ENCODE measurements at regions not wholly inside any gene's neighbourhood (a gene's known extent, or its start where the extent isn't known, plus 50 kb on each side); places are given as distances from the start of the nearest gene placed in this dataset.

GRCh38 chr2:78521938-78522337, 503.6 kb upstream of the REG3G start:
- ATAC-seq = no peak
- TF ChIP-seq TSHZ2 (CRISPR knock-in tag; IDR thresholded peaks at IDR 0.05) = no peak
- TF ChIP-seq ARNTL (CRISPR knock-in tag; IDR thresholded peaks at IDR 0.05; ENCODE audit: borderline replicate concordance, low read depth) = no peak
- TF ChIP-seq TOX (CRISPR knock-in tag; IDR thresholded peaks at IDR 0.05; ENCODE audit: borderline replicate concordance) = no peak
- TF ChIP-seq ZNF70 (CRISPR knock-in tag; IDR thresholded peaks at IDR 0.05) = no peak
- TF ChIP-seq ZFP3 (CRISPR knock-in tag; IDR thresholded peaks at IDR 0.05) = no peak
- no peak for TF ChIP-seq TCF4 (CRISPR knock-in tag; IDR thresholded peaks at IDR 0.05; ENCODE audit: borderline replicate concordance)
- TF ChIP-seq CSDC2 (CRISPR knock-in tag; IDR thresholded peaks at IDR 0.05) = no peak
- no peak for TF ChIP-seq ZFP30 (CRISPR knock-in tag; IDR thresholded peaks at IDR 0.05)
- no peak for TF ChIP-seq POU6F1 (CRISPR knock-in tag; IDR thresholded peaks at IDR 0.05; ENCODE audit: borderline replicate concordance, low read depth)
- no peak for TF ChIP-seq CREB5 (CRISPR knock-in tag; IDR thresholded peaks at IDR 0.05; ENCODE audit: low read depth)
- TF ChIP-seq PATZ1 (CRISPR knock-in tag; IDR thresholded peaks at IDR 0.05; ENCODE audit: borderline replicate concordance) = no peak
- TF ChIP-seq CSRNP3 (CRISPR knock-in tag; IDR thresholded peaks at IDR 0.05) = no peak
- TF ChIP-seq ZC3H10 (CRISPR knock-in tag; IDR thresholded peaks at IDR 0.05) = no peak
- no peak for TF ChIP-seq ZNF565 (CRISPR knock-in tag; conservative IDR thresholded peaks at IDR 0.05; ENCODE audit: low read depth)

- ATAC-seq = no peak
- TF ChIP-seq CREB5 (CRISPR knock-in tag; IDR thresholded peaks at IDR 0.05; ENCODE audit: low read depth) = no peak
- no peak for TF ChIP-seq RARB (CRISPR knock-in tag; IDR thresholded peaks at IDR 0.05)
- TF ChIP-seq ZNF70 (CRISPR knock-in tag; IDR thresholded peaks at IDR 0.05) = no peak
These were observed 492.6 kb upstream of the REG3G start for GRCh38 chr2:78532762-78533379.

GRCh38 chr2:78535395-78535794, 490.1 kb upstream of the REG3G start:
- ATAC-seq = no peak
- TF ChIP-seq TCF4 (CRISPR knock-in tag; IDR thresholded peaks at IDR 0.05; ENCODE audit: borderline replicate concordance) (no peak), POU6F1 (CRISPR knock-in tag; IDR thresholded peaks at IDR 0.05; ENCODE audit: borderline replicate concordance, low read depth) (no peak), ZFP3 (CRISPR knock-in tag; IDR thresholded peaks at IDR 0.05) (no peak), PPARA (CRISPR knock-in tag; IDR thresholded peaks at IDR 0.05; ENCODE audit: borderline replicate concordance) (no peak), CSRNP3 (CRISPR knock-in tag; IDR thresholded peaks at IDR 0.05) (no peak), ISL1 (CRISPR knock-in tag; IDR thresholded peaks at IDR 0.05) (no peak), ESRRG (CRISPR knock-in tag; IDR thresholded peaks at IDR 0.05) (no peak), TOX (CRISPR knock-in tag; IDR thresholded peaks at IDR 0.05; ENCODE audit: borderline replicate concordance) (no peak), ARNTL (CRISPR knock-in tag; IDR thresholded peaks at IDR 0.05; ENCODE audit: borderline replicate concordance, low read depth) (no peak), RARB (CRISPR knock-in tag; IDR thresholded peaks at IDR 0.05) (no peak), ZNF70 (CRISPR knock-in tag; IDR thresholded peaks at IDR 0.05) (no peak), ZC3H10 (CRISPR knock-in tag; IDR thresholded peaks at IDR 0.05) (no peak), SNAI2 (CRISPR knock-in tag; IDR thresholded peaks at IDR 0.05) (no peak), ZNF565 (CRISPR knock-in tag; conservative IDR thresholded peaks at IDR 0.05; ENCODE audit: low read depth) (no peak), OSR1 (CRISPR knock-in tag; IDR thresholded peaks at IDR 0.05) (no peak), ZNF8 (CRISPR knock-in tag; IDR thresholded peaks at IDR 0.05) (no peak), CSDC2 (CRISPR knock-in tag; IDR thresholded peaks at IDR 0.05) (no peak), ZFP30 (CRISPR knock-in tag; IDR thresholded peaks at IDR 0.05) (no peak)

Data from SK-N-SH treated with all-trans-retinoic acid at 6 μM for 48 hours (cell line).